ENCODE measurements at regions not wholly inside any gene's neighbourhood (a gene's known extent, or its start where the extent isn't known, plus 50 kb on each side); places are given as distances from the start of the nearest gene placed in this dataset.

DNA sequence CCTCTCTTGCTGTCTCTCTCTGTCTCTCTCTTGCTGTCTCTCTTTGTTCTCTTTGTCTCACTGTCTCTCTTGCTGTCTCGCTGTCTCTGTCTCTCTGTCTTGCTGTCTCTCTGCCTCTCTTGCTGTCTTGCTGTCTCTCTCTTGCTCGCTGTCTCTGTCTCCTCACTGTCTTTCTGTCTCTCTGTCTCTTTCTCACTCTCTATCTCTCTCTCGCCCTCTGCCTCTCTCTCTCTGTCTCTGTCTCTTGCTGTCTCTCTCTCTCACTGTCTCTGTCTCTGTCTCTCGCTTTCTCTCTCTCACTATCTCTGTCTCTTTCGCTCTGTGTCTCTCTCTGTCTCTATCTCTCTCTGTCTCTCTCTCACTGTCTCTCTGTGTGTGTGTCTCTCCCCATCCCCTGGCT is 92.9 kb upstream of the MC3R start:
- TF ChIP-seq NFYB (IDR thresholded peaks at IDR 0.05; ENCODE audit: extremely low read depth, insufficient read length) = no peak
- no peak for TF ChIP-seq MAX (CRISPR knock-in tag; IDR thresholded peaks at IDR 0.05)
- no peak for TF ChIP-seq USF2 (CRISPR knock-in tag; IDR thresholded peaks at IDR 0.05)
- TF ChIP-seq TGIF2 (CRISPR knock-in tag; IDR thresholded peaks at IDR 0.05) = no peak
- TF ChIP-seq CTCF (IDR thresholded peaks at IDR 0.05 in 2 of 3, conservative IDR thresholded peaks at IDR 0.05 in 1 of 3; ENCODE audit: insufficient read depth in 2 of 3, low read depth in 1 of 3, low read length in 3 of 3) = no peak
- no peak for TF ChIP-seq CREB1 (IDR thresholded peaks at IDR 0.05)
- no peak for TF ChIP-seq CREB1 (CRISPR knock-in tag; IDR thresholded peaks at IDR 0.05)
